ENCODE measurements at regions not wholly inside any gene's neighbourhood (a gene's known extent, or its start where the extent isn't known, plus 50 kb on each side); places are given as distances from the start of the nearest gene placed in this dataset.
"Not testable (repeated sequence)": the region's sequence is repeated elsewhere in the genome, so short reads cannot be mapped to it uniquely, and the experiment has no call there.

DNA sequence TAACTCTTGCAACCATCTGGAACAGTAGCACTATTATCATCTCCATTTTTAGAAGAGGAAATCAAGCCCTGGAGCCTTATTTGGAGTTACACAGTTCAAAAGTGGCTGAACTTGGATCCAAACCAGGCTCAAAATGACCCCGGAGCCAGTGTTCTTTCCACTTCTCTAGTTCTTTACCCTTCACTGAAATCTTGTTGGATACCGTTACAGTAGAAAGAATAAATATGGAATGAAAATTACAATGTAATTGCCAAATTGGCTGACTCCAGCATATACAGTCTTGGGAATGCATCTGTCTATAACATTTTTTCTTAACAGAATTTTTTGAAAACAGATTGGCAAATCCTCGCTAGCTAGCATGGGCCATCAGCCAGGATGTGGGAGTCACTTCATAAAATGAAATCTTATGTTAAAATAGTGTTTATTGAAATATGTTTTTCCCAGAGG is 261.4 kb downstream of the CTH start:
- DNase-seq (ENCODE audit: low spot score): peak; percentile 65

DNA sequence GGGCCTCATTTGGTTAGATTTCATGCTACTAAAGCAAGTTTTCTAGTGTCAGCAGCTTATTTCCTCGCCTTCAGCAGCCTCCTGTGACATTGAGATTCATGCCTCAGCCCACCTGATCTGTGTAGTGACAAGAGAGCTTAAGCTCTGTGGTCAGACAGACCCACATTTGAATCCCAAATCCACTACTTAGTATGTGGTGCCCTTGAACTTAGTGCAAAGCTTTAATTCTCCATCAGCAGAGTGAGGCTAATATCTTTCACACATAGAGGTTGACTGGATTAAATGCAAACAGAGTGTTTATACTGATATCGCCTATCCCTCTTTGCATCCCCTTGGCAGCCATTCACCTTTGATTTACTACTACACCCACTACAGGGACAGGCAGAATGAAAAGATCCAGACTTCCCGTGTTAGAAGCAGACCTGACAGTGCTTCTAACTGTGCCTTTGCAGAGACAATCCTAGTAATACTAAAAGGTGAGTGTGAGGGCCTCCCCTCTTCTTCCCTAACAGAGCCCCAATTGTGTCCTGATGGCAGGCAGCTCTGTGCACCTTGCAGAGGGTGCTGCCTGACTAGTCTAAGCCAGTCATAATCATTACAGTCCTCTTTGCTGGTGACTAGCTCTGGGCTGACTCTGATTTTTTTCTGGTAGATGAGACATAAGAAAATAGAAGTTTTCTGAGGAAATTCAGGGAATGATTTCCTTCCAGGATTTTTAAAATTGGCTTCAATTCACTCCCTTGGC is 264.0 kb downstream of the CTH start:
- DNase-seq (ENCODE audit: low spot score): no peak

DNA sequence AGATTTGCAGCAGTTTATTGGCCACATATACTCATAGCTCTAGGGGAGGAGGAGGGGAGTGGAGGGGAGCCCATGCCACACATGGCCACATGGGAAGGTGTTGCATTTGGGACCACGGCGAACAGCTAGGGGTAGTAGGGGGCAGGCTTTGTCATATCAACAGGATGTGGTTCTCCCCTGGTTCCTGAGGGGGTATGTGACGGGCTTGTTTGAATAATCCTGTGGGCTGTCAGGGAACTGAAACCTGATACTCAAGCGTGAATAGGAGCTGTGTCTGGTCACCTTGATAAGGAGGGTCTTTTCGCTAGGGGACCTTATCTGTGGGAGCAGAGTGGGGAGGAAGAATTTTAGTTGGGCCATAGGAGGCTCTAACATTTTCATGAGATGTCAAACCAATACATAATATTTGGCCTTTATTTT is 264.7 kb downstream of the CTH start:
- DNase-seq (ENCODE audit: low spot score): no peak

DNA sequence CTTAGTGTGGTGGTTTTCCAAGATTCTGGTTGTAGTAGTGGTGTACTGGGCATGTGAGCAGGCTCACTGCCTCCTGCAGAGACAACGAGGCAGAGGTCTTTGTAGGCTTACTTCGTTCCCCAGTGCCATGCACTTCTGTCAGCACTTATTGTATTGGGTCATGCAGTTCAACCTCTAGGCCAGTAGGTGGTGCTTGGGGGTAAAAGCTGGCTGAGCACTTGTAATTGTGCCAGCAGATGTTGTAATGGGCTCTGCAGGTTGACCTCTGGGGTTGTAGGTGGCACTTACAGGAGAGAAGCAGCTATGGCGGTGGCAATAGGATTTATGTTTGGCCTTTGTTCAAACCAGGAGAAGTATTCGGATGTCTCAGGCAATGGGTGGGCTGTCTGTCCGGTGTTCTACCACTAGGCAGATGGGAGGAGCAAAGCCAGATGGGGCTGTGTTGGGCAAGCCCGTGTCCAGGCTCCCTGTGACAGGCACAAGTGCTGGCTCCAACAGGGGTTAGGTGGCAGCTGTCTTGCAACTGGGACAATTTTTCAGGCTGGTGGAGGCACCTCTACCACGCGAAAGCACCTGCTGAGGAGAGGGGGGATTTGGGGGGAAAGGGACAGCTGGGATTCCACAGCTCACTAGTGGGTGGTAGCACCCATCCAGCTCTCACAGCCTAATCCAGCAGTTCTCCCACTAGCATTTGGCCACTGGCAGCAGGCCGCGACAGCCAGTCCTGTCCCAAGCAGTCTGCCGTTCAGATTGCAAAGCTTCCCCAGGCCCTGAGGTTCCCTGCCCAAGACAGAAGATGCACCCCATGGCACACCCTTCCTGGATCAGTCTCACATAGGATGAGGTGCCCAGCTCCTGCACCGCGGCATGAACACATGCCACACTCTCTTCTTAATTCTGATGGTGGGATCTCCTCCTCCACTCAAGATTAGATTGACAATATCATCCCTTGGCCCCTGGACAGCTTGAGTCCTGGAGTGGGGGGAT is 274.5 kb downstream of the CTH start:
- no peak for DNase-seq (ENCODE audit: low spot score)

DNA sequence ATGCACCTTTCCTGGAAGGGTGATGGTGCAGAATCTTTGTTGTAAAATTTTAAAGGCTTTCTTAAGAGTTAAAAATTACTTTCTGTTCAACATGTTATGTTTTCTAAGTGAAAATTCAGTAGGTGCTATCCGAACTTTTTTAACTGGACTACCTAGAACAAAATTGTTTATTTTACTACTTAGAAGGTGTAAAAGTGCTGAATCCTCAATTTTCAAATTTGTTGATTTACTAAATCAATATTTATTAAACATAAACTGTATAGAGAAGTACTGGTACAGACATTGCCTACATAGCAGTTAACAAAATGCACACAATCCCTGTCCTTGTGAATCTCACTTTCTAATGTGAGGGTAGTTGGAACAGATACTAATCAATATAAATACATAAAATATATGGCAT is 277.5 kb downstream of the CTH start:
- no peak for DNase-seq (ENCODE audit: low spot score)

DNA sequence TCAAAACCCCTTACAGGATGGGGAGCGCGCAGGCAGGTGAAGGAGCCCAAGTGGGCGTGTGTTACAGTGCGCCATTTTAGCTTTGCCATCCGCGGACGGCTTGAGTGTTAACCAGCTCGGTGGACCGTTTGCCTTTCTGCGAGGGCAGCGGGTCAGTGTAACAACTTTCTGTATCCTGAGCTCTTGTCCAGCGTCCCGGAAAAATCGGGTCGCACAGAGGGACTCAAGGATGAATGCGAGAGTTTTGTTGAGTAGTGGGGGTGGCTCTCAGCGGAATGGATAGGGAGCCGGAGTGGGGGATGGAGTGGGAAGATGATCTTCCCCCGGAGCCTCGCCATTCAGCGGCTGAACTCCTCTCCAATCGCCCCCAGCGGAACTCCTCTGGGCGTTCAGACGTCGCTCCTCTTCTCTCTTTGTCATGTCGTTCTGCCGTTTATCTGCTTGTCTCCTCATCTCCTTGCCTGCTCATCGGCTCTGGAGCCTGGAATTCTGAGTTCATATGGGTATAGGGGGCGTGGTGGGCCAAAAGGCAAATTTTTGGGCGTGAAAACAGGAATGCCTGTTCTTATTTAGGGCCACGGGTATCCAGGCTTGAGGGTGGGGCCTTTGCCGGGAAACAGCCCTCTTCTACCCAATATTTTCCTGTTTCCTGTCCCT is 295.4 kb downstream of the CTH start:
- peak; percentile 62 for DNase-seq (ENCODE audit: low spot score)

DNA sequence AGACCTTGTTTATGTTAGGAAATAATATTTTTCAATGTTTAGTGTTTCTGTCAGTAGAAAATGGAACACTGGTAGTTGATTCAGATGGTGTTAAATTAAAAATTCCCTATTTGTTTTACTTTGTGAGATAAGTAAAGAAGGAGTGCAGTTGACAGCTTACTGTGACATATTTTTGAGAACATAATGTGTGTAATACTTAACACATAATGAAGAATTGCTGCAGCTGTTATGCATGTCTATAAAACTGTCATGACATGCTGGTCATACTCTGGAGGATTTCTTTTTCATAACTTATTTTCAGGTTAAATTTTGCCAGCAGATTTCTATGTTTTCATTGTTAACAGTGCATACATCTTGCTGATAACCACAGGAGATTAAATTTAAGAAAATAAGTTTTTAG is 296.1 kb downstream of the CTH start:
- no peak for DNase-seq (ENCODE audit: low spot score)

DNA sequence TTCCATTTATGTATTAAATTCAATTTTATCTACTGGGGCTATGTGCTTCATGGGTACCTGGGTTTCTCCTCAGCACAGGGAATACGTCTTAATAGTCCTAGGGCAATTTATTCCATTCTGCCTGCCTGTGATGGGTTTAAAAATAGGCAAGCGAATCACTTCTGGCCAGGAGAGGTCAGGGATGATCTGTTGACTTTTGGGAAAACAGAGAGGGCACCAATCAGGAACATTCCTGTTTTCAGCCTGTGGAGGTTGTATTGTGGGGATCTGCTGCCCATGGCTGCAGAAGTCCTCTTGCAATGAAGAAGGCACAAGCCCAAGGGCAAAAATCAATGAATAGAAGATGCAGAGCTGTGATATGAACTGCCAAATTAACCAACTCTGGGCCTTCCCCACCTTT is 303.1 kb downstream of the CTH start:
- DNase-seq (ENCODE audit: low spot score): no peak

DNA sequence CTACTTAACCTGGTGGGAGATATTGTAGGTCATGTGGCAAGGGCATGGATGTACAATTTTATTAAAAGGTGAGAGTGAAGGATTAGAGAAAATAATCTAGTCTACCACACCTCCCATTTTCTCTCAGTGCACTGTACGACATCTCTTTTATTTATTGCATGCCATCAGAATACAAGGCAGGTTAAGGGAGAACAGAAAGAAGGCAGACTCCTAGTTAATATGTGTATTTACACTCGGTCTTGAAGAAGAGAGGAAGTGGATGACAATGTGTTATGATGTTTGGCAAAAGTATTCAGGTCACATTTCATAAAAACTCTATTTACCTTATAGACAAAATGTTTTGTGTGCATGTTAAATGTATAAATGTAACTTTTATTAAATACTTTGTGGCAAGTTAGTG is 306.1 kb downstream of the CTH start:
- DNase-seq (ENCODE audit: low spot score): no peak

DNA sequence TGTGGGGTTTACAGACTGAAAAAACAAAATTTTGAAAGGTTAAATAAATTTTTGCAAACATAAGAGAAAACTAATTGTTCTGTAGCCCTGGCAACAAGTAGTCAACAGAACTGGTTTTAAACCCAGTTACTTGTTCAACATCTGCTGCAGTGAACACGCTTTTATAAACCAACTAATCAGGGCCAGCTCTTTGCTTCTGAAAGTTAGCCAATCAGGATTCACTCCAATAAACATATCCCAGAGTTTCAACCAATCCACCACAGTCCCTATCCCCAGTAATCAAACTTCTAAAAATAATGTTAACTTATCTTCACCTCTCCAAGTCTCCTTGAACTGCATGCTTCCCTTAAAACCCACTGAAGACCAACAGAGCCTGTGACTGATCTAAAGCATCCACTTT is 306.6 kb downstream of the CTH start:
- no peak for DNase-seq (ENCODE audit: low spot score)

DNA sequence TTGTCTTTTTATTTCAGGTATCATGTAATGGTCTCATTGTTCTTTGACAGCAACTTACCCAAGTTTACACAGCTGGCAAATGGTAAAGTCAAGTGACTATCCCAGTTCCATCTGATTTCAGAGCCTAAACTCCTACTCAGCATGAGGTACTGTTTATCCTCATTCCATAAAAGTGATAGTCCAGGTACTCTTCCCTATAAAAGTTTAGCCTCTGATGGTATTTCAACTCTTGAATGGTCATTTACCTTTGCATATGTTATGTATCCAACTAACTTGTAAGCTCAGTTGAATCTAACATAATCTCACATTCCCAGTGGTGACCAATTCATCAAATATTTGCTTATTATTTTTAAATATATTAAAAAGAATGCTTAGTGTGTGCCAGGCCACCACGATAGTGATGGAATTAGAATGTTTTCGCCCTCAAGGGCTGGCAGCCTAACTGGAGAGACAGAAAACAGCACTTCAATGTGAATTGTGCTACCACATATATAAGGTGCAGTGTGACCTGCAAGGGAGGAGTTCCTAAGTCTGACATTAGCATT is 307.1 kb downstream of the CTH start:
- no peak for DNase-seq (ENCODE audit: low spot score)

DNA sequence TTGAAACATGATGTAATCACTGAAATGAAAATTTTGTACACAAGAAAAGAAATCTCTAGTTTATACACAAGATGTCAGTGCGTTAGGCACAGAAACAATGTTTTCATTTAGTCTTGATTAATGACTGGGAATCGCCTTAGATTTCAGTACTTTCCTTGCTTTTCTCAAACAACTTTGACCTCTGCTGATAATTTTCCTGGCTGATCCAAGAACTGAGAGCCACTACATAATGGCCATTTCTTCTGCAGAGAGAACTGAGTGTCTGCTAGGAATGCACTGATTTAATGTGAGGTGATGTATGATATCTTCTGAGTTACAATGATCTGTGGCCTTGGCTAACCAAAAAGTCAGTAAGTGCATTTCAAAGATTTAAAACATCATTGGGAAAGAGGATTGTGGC is 308.1 kb downstream of the CTH start:
- no peak for DNase-seq (ENCODE audit: low spot score)

DNA sequence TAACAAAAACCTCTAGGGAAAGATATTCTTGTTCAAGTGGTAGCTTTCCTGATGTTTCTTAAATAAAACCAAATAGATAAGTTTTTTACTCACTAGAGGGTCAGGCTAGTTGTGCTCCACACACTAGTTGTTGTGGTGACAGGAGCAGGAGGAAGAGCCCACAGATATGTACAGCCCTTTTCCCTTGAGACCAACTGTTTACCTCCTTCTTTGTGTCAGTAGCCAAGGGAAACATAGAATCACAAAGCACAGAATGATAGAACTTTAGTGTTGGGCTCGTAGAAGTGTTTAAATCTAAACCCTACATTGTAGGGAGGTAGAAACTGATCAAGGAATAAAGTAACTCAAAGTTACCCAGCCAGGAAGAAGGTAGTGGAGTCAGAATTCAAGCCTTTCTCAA is 309.0 kb downstream of the CTH start:
- DNase-seq (ENCODE audit: low spot score): no peak

DNA sequence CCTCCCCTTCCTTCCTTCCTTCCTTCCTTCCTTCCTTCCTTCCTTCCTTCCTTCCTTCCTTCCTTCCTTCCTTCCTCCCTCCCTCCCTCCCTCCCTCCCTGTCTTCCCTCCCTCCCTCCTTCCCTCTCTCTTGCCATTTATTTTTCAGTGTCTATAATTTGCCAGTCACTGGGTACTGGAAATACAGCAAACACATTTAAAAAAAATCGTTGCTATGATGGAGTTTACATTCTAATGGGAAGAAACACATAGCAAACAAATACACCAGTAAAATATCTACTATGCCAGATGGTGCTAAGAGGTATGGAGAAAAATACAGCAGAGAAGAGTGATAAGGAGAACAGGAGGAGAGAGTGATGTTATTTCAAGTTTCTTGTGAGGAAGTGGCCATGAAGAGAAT is 309.5 kb downstream of the CTH start:
- DNase-seq (ENCODE audit: low spot score): no peak

DNA sequence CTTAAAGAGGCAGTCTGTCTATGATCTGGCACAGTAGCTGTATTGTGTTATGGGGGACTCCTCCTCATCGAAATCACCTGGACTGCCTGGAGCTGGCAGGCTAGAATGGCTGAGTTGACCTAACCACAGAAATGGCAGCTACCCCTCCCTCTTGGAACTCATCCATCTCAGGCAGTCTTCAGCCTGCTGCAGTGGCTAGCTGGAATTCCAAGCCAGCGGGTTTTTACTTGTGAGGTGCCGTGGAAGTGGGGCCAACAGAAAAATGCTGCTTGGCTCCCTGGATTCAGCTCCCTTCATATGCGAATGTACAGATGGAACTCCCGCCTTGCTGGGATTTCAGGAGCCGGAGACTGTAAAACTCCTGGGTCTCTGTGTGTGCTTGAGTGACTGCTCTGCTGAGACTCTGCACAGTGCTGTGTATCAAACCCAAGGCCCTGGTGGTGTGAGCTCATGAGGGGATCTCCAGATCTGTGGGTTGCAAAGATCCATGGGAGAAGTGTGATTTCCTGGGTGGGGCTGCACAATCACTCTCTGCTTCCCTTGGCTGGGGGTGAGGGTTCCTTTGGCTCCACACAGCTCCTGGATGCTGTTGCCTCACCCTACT is 316.9 kb downstream of the CTH start:
- DNase-seq (ENCODE audit: low spot score): no peak

DNA sequence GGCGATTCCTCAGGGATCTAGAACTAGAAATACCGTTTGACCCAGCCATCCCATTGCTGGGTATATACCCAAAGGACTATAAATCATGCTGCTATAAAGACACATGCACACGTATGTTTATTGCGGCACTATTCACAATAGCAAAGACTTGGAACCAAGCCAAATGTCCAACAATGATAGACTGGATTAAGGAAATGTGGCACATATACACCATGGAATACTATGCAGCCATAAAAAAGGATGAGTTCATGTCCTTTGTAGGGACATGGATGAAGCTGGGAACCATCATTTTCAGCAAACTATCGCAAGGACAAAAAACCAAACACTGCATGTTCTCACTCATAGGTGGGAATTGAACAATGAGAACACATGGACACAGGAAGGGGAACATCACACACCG is 311.1 kb downstream of the PTGER3 start:
- not testable (repeated sequence) for DNase-seq (ENCODE audit: low spot score)

DNA sequence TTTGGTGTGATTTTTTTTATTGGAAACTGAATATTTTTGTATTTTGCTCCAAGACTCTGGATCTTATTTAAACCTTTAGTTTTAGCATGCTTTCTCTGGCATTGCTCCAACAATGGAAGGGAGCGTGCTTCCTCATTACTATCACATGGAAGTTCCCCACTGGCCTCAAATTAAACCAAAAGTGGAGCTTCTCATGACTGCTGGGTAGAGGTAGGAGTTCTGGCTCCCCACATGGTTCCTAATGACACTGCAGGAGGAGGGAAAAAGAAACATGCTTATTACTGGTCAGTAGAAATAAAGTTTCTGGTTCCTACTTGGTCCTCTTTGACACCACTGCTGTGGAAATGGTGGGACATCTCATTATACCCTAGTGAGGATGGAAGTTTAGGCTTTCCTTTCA is 310.5 kb downstream of the PTGER3 start:
- no peak for DNase-seq (ENCODE audit: low spot score)

DNA sequence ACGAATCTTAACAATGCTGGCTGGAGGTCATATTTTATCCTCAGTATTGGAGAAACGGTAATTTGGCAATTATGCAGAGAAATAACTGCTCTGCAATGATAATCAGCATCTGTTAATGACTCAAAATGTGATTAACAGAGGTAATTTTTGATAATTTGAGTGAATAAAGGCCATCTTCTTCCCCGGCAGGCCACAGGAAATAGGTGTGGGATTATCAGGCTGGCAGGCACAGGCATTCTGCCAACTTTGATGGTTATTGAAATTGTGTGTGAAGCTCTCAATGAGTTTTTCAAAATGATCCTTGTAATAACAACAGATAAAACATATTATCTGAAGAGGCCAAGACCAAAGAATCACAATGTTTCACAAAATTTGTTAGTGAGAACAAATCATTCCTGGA is 309.0 kb downstream of the PTGER3 start:
- no peak for DNase-seq (ENCODE audit: low spot score)

DNA sequence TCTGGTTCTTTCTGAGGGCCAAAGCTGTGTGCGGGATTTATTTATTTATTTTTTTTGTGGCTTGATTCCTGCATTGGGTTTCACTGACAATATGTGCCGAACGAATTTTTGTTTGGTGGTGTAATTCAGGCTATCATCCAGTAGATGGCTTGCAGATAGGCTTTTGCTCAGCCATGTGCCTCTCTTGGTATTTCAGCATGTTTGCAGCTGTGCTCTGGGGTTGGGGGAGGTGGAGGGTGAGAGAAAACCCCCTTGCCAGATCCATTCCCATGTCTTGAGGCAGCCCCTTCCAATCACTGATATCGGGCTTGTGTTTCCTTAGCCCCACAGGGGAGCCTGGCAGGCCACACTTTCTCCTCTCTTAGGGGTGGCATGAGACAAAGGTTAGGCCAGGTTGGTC is 302.4 kb downstream of the PTGER3 start:
- DNase-seq (ENCODE audit: low spot score): no peak

DNA sequence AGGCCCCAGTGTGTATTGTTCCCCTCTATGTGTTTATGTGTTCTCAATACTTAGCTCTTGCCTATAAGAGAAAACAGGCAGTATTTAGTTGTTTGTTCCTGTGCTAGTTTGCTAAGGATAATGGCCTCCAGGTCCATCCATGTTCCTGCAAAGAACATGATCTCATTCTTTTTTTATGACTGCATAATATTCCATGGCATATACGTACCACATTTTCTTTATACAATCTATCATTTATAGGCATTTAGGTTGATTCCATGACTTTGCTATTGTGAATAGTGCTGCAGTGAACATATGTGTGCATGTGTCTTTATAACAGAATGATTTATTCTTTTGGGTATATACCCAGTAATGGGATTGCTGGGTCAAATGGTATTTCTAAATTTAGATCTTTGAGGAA is 301.6 kb downstream of the PTGER3 start:
- DNase-seq (ENCODE audit: low spot score): not testable (repeated sequence)

DNA sequence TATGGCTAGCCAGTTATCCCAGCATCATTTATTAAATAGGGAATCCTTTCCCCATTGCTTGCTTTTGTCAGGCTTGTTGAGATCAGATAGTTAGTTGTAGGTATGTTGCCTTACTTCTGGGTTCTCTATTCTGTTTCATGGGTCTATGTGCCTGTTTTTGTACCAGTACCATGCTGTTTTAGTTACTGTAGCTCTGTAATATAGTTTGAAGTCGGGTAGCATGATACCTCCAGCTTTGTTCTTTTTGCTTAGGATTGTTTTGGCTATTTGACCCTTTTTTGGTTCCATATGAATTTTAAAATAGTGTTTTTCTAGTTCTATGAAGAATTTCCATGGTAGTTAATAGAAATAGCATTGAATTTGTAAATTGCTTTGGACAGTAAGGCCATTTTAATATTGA is 300.5 kb downstream of the PTGER3 start:
- not testable (repeated sequence) for DNase-seq (ENCODE audit: low spot score)
